ENCODE measurements at regions not wholly inside any gene's neighbourhood (a gene's known extent, or its start where the extent isn't known, plus 50 kb on each side); places are given as distances from the start of the nearest gene placed in this dataset.

- no peak for TF ChIP-seq CTCF (optimal IDR thresholded peaks at IDR 0.05 in 1 of 3, IDR thresholded peaks at IDR 0.05 in 1 of 3, conservative IDR thresholded peaks at IDR 0.05 in 1 of 3; ENCODE audit: extremely low read depth in 1 of 3, insufficient read depth in 2 of 3, low read length in 3 of 3)
- TF ChIP-seq EZH2 (IDR thresholded peaks at IDR 0.05; ENCODE audit: low read length) = no peak
Measured at GRCh38 chr6:92893741-92894140, 525.6 kb downstream of the EPHA7 start.

Measured in keratinocyte (primary cell).